Smooth muscle cell (in vitro differentiated cells): ENCODE measurements at regions not wholly inside any gene's neighbourhood (a gene's known extent, or its start where the extent isn't known, plus 50 kb on each side); places are given as distances from the start of the nearest gene placed in this dataset.

Source experiments
- DNase-seq: peaks from one replicate; lab custom pipeline; 2025; ENCODE audit not compliant: unreplicated experiment; lab: John Stamatoyannopoulos, UW
- H2AFZ ChIP-seq: fragments of 200-600 bp; sonication (generic); 2 replicates; pipeline ENCODE4 v1.6.0; 2016; ENCODE audit warnings: antibody characterized with exemption, low read depth, mild to moderate bottlenecking
- H3F3A ChIP-seq: fragments of 200-600 bp; sonication (generic); 2 replicates; pipeline ENCODE4 v1.6.0; 2017; ENCODE audit warnings: antibody characterized with exemption, low read depth
- H3K27ac ChIP-seq: fragments of 200-600 bp; sonication (generic); 2 replicates; pipeline ENCODE4 v1.5.1; 2016; ENCODE audit warnings: low read depth, mild to moderate bottlenecking
- H3K27me3 ChIP-seq: fragments of 200-600 bp; sonication (generic); 2 replicates; pipeline ENCODE4 v1.6.1; 2016; ENCODE audit warnings: low read depth, mild to moderate bottlenecking
- H3K36me3 ChIP-seq: fragments of 200-600 bp; sonication (generic); 2 replicates; pipeline ENCODE4 v1.5.1; 2016; ENCODE audit warnings: low read depth
- H3K4me1 ChIP-seq: fragments of 200-600 bp; sonication (generic); 2 replicates; pipeline ENCODE4 v1.5.1; 2016; ENCODE audit warnings: low read depth
- H3K4me2 ChIP-seq: fragments of 200-600 bp; sonication (generic); 2 replicates; pipeline ENCODE4 v1.6.0; 2016; ENCODE audit warnings: mild to moderate bottlenecking
- H3K4me3 ChIP-seq: fragments of 200-600 bp; sonication (generic); 2 replicates; pipeline ENCODE4 v1.5.1; 2016; ENCODE audit warnings: mild to moderate bottlenecking
- H3K79me2 ChIP-seq: fragments of 200-600 bp; sonication (generic); 2 replicates; pipeline ENCODE4 v1.6.0; 2016; ENCODE audit warnings: low read depth, mild to moderate bottlenecking
- H3K9ac ChIP-seq: fragments of 200-600 bp; sonication (generic); 2 replicates; pipeline ENCODE4 v1.6.0; 2016; ENCODE audit warnings: low read depth
- H3K9me3 ChIP-seq: fragments of 200-600 bp; sonication (generic); replicated peaks from 2 replicates; pipeline ENCODE4 v1.5.1; 2016; ENCODE audit warnings: low read depth
- H4K20me1 ChIP-seq: fragments of 200-600 bp; sonication (generic); 2 replicates; pipeline ENCODE4 v1.6.0; 2016; ENCODE audit warnings: low read depth
- CTCF ChIP-seq: fragments of 200-600 bp; sonication (generic); IDR thresholded peaks from 2 replicates; pipeline ENCODE4 v1.5.1; 2017; ENCODE audit warnings: borderline replicate concordance, mild to moderate bottlenecking, antibody characterized with exemption; ENCODE audit not compliant: insufficient read depth, poor library complexity, severe bottlenecking
- WGBS: methylation state at CpG from one replicate; pipeline ENCODE4 v1.1.7; 2016; ENCODE audit warnings: low lambda C conversion rate; 5-methylcytosine and 5-hydroxymethylcytosine counted together

- no peak overlapping the region for H3K9ac ChIP-seq
- H3K4me1 ChIP-seq = no peaks in the 10 kb centered on the region
- 88% methylated on average over 4 of the region's 4 CpGs for WGBS
- H3K36me3 ChIP-seq = no peaks in the 10 kb centered on the region
- H3F3A ChIP-seq = no peaks in the 10 kb centered on the region
- H2AFZ ChIP-seq = no peak overlapping the region
- H3K27ac ChIP-seq = no peak overlapping the region
- DNase-seq = no peak
- H3K4me3 ChIP-seq = no peak overlapping the region
- H4K20me1 ChIP-seq = no peaks in the 10 kb centered on the region
- no peaks in the 10 kb centered on the region for H3K27me3 ChIP-seq
- no peaks in the 10 kb centered on the region for H3K79me2 ChIP-seq
- TF ChIP-seq CTCF = no peak
- no peak overlapping the region for H3K4me2 ChIP-seq
- no peaks in the 10 kb centered on the region for H3K9me3 ChIP-seq
Measured at GRCh38 chr11:109012991-109013390, 348.1 kb downstream of the DDX10 start.

GRCh38 chr11:109015283-109015682, 350.4 kb downstream of the DDX10 start:
- Histone ChIP-seq H3F3A (no peaks in the 10 kb centered on the region), H2AFZ (no peak overlapping the region), H3K9ac (no peak overlapping the region), H3K27ac (no peak overlapping the region), H3K9me3 (no peaks in the 10 kb centered on the region), H3K36me3 (no peaks in the 10 kb centered on the region), H3K79me2 (no peaks in the 10 kb centered on the region), H3K4me3 (no peak overlapping the region), H3K4me2 (no peak overlapping the region), H3K4me1 (no peaks in the 10 kb centered on the region), H4K20me1 (no peaks in the 10 kb centered on the region), H3K27me3 (no peaks in the 10 kb centered on the region)
- 54% methylated on average over 5 of the region's 5 CpGs for WGBS
- TF ChIP-seq CTCF = no peak
- DNase-seq = no peak

DNA sequence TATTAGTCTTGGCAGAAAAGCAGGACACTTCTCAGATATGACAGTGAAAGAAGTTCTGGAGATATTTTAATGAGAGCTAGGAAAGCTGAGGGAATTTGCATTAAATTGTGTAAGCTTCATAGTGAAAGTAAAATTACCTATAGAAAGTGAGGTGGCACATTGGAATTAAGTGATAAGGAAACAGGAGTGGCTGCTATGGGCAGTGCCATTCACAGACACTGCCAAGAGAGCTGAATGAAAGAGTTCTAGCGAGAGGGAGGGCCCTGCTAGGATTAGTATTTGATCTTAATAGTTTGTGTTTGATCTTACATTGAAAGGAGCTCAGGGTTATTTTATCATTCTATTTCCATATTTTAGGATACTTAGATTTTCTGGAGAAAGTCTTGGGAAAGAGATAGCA, 351.9 kb downstream of the DDX10 start:
- Histone ChIP-seq H3K27ac (no peak overlapping the region), H4K20me1 (no peaks in the 10 kb centered on the region), H3K4me2 (no peak overlapping the region), H3K36me3 (no peaks in the 10 kb centered on the region), H3F3A (no peaks in the 10 kb centered on the region), H3K9me3 (no peaks in the 10 kb centered on the region), H3K4me3 (no peak overlapping the region), H3K79me2 (no peaks in the 10 kb centered on the region), H3K27me3 (no peaks in the 10 kb centered on the region), H2AFZ (no peak overlapping the region), H3K9ac (no peak overlapping the region), H3K4me1 (no peaks in the 10 kb centered on the region)
- TF ChIP-seq CTCF = no peak
- no peak for DNase-seq
- 32% methylated on average over 1 of the region's 1 CpG for WGBS

GRCh38 chr11:109017489-109017888, 352.6 kb downstream of the DDX10 start:
- Histone ChIP-seq H4K20me1 (no peaks in the 10 kb centered on the region), H3K4me2 (no peak overlapping the region), H3K9me3 (no peaks in the 10 kb centered on the region), H3K36me3 (no peaks in the 10 kb centered on the region), H2AFZ (no peak overlapping the region), H3K27me3 (no peaks in the 10 kb centered on the region), H3K27ac (no peak overlapping the region), H3F3A (no peaks in the 10 kb centered on the region), H3K4me3 (no peak overlapping the region), H3K79me2 (no peaks in the 10 kb centered on the region), H3K4me1 (no peaks in the 10 kb centered on the region), H3K9ac (no peak overlapping the region)
- TF ChIP-seq CTCF = no peak
- no peak for DNase-seq
- WGBS = 95% methylated on average over 6 of the region's 6 CpGs
